Fibroblast of mammary gland (primary cell): ENCODE measurements at regions not wholly inside any gene's neighbourhood (a gene's known extent, or its start where the extent isn't known, plus 50 kb on each side); places are given as distances from the start of the nearest gene placed in this dataset.
"Not testable (repeated sequence)": the region's sequence is repeated elsewhere in the genome, so short reads cannot be mapped to it uniquely, and the experiment has no call there.

ENCODE experiments used
- DNase-seq: peaks from one replicate; pipeline ENCODE4 v3.0.0-alpha.2; 2010; ENCODE audit warnings: low read depth
- H3K4me3 ChIP-seq: 2 replicates; pipeline ENCODE4 v1.5.1; 2011; ENCODE audit warnings: low read depth, mild to moderate bottlenecking, low read length, moderate library complexity; ENCODE audit not compliant: control insufficient read depth
- TF ChIP-seq, protein P1 (sequence below): conservative IDR thresholded peaks from 2 replicates; pipeline ENCODE4 v1.5.1; 2011; ENCODE audit warnings: low read depth, low read length, inconsistent platforms; ENCODE audit not compliant: control insufficient read depth, insufficient read depth

DNA sequence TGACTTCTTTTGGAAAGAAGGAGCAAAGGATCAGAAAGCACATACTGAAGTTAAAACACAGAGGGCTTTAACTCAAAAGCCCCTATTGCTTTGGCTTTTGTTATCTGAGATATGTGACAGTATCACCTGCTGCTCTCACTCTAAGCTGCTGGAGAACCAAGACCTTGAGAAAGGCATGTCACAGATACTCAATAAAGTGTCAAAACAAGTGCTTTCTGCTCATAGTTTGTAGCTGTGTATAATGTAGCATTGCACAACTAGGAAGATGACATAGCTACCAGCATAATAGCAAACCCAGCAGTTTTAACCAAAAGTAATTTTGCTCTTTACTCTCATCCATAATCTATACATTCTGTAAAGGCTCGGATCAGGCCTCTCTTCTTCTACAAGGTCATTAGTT, 159.6 kb downstream of the LHFPL1 start:
- no peak overlapping the region for H3K4me3 ChIP-seq
- TF ChIP-seq, protein P1, sequence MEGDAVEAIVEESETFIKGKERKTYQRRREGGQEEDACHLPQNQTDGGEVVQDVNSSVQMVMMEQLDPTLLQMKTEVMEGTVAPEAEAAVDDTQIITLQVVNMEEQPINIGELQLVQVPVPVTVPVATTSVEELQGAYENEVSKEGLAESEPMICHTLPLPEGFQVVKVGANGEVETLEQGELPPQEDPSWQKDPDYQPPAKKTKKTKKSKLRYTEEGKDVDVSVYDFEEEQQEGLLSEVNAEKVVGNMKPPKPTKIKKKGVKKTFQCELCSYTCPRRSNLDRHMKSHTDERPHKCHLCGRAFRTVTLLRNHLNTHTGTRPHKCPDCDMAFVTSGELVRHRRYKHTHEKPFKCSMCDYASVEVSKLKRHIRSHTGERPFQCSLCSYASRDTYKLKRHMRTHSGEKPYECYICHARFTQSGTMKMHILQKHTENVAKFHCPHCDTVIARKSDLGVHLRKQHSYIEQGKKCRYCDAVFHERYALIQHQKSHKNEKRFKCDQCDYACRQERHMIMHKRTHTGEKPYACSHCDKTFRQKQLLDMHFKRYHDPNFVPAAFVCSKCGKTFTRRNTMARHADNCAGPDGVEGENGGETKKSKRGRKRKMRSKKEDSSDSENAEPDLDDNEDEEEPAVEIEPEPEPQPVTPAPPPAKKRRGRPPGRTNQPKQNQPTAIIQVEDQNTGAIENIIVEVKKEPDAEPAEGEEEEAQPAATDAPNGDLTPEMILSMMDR: no peak
- no peak for DNase-seq

DNA sequence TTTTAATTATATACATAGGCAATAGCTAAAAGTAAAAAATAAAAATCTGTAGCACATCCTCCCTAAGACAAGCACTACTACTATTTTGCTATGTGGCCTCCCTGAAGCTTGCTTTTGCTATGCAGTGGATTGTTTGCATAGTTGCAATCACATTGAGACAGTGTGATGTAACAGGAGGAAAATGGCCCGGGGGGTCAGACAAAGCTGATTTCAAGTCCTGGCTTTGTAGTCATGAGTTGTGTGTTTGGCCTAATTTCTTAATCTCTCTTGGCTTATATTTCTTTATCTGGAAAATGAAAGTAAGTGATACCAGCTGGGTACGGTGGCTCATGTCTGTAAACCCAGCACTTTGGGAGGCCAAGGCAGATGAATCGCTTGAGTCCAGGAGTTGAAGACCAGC, 166.6 kb downstream of the LHFPL1 start:
- DNase-seq: no peak
- no peak overlapping the region for H3K4me3 ChIP-seq
- TF ChIP-seq, protein P1: no peak

DNA sequence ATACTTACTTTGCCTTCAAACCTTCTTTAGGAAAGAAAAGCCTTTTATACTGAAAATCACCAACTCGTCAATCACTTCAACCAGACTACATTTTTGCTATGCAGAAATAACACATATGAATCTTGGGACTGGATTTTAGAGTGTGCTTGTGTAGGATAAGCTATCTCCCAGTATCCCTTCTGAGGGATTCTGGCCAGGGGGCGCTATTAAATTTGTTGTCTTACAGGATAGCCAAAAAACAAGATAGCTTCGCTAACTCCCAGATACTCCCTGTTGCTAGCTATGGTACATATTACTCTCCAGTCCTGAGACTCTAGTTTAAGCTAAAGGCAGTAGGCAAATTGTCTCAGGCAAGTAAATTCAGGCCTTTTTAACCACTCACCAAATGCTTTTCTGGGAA, 167.2 kb downstream of the LHFPL1 start:
- no peak overlapping the region for H3K4me3 ChIP-seq
- no peak for DNase-seq
- TF ChIP-seq, protein P1: no peak

GRCh38 chrX:112510629-112511028, 169.1 kb downstream of the LHFPL1 start:
- no peak for DNase-seq
- TF ChIP-seq, protein P1: no peak

DNA sequence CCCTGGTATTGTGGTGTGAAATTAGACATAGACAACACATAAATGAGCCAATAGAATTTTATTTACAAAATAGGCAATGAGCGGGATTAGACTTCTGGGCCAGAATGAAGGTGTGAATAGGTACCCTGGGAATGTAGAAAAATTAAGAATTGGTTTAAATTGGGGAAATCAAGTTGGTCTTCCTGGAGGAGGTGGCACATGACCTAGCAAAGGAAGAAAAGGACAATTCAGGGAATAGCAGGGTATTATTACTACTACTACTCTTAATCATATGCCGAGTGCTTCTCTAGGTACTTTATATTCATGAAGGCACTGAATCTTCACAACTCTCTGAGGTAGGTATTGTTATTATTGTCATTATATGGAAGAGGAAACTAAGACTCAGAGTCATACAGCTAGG, 202.1 kb downstream of the LHFPL1 start:
- H3K4me3 ChIP-seq: no peak overlapping the region
- TF ChIP-seq, protein P1: no peak
- DNase-seq: no peak

More at GRCh38 chrX:112510629-112511028, 169.1 kb downstream of the LHFPL1 start:
- no peak overlapping the region for H3K4me3 ChIP-seq

- H3K4me3 ChIP-seq: no peak overlapping the region
- TF ChIP-seq, protein P1: no peak
- no peak for DNase-seq
Observed at GRCh38 chrX:112473654-112474053, 206.1 kb downstream of the LHFPL1 start.

DNA sequence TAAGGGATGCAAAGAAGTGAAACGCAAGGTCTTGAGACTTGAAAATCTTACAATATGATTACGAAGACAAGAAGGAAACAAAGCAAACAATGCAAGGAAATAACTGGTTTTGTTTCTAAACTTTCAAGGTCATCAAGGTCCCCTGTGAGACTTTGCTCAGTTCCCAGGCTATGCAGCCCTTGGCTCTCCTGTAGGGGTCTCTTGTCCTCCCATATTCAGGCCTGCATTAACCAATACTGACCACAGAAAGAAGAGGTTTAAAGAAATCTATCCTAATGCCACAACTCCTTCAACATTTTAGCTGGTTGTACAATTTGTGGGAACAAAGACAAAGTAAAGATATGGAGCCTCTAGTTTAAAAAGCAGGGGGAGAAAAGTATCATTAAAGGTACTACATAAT, 209.2 kb downstream of the LHFPL1 start:
- no peak overlapping the region for H3K4me3 ChIP-seq
- TF ChIP-seq, protein P1: no peak
- DNase-seq: no peak

- not testable (repeated sequence) for H3K4me3 ChIP-seq, DNase-seq
Observed at GRCh38 chrX:112461949-112462450, 217.7 kb downstream of the LHFPL1 start.
